ENCODE measurements at regions not wholly inside any gene's neighbourhood (a gene's known extent, or its start where the extent isn't known, plus 50 kb on each side); places are given as distances from the start of the nearest gene placed in this dataset.

DNA sequence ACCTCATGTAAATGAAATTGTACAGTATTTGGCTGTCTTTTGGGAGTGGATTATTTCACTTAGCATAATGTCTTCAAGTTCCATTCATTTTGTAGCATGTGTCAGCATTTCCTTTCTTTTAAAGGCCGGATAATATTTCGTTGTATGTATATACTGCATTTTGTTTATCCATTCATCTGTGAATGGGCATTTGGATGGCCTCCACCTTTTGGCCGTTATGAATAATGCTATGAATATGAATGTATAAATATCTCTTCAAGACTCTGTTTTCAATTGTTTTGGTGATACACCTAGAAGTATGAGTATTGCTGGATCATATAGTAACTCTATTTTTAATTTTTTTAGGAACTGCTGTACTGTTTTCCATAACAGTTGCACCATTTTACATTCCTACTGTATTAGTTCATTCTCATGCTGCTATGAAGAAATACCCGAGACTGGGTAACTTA lies 164.9 kb downstream of the DYRK2 start:
- Histone ChIP-seq H3K9me3 (ENCODE audit: insufficient read depth in 2 of 2, low read depth in 1 of 2, low read length in 1 of 2) (peaks cover 2 to 14% of the 10 kb centered on the region in 2 experiments; a peak in 3 of 4 replicates), H2AK5ac (ENCODE audit: low read depth, low read length) (no peak overlapping the region), H3K23ac (ENCODE audit: insufficient read length) (no peak overlapping the region), H3K79me1 (ENCODE audit: low read depth, low read length) (no peaks in the 10 kb centered on the region), H2BK5ac (ENCODE audit: low read depth, low read length) (no peak overlapping the region), H3K27ac (ENCODE audit: low read depth, low read length) (no peak overlapping the region), H3K18ac (ENCODE audit: extremely low read depth, low read length) (no peak overlapping the region), H3K4me1 (replicated peaks in 1 of 4; ENCODE audit: control insufficient read depth in 3 of 4, insufficient read depth in 4 of 4, low read length in 3 of 4) (no peaks in the 10 kb centered on the region), H2BK15ac (ENCODE audit: low read length) (no peak overlapping the region), H3K4me2 (ENCODE audit: insufficient read depth in 1 of 2, low read depth in 2 of 2, low read length in 2 of 2) (no peak overlapping the region), H4K5ac (ENCODE audit: insufficient read length, low read depth, low read length) (no peak overlapping the region), H2AFZ (ENCODE audit: low read length) (no peak overlapping the region), H3K79me2 (ENCODE audit: control insufficient read depth in 1 of 2, insufficient read depth in 2 of 2, low read length in 2 of 2) (no peaks in the 10 kb centered on the region), H2BK12ac (ENCODE audit: low read depth, low read length) (no peak overlapping the region), H4K91ac (replicated peaks; ENCODE audit: insufficient read length, low read length) (no peak overlapping the region), H3K4me3 (ENCODE audit: extremely low read depth in 1 of 4, insufficient read depth in 2 of 4, low read depth in 3 of 4, low read length in 4 of 4) (no peak overlapping the region), H3K9ac (replicated peaks in 1 of 4; ENCODE audit: extremely low read depth in 1 of 4, low read depth in 3 of 4, low read length in 3 of 4) (no peak overlapping the region), H3K14ac (ENCODE audit: insufficient read length) (no peak overlapping the region), H3K56ac (replicated peaks; ENCODE audit: insufficient read length, low read depth, low read length) (no peak overlapping the region), H4K8ac (ENCODE audit: extremely low read depth, insufficient read depth, low read length) (no peak overlapping the region), H3K23me2 (ENCODE audit: low read depth, low read length) (no peaks in the 10 kb centered on the region), H3K27me3 (replicated peaks in 1 of 4; ENCODE audit: control insufficient read depth in 3 of 4, extremely low read depth in 1 of 4, insufficient read depth in 3 of 4, low read length in 3 of 4) (no peaks in the 10 kb centered on the region), H2BK120ac (replicated peaks; ENCODE audit: low read depth, low read length) (no peak overlapping the region), H3K4ac (replicated peaks; ENCODE audit: insufficient read length, low read depth, low read length) (no peak overlapping the region), H4K20me1 (replicated peaks in 1 of 2; ENCODE audit: control insufficient read depth in 1 of 2, insufficient read depth in 2 of 2, low read length in 2 of 2) (no peaks in the 10 kb centered on the region), H2BK20ac (ENCODE audit: low read length) (no peak overlapping the region), H3K36me3 (ENCODE audit: control insufficient read depth in 2 of 4, insufficient read depth in 4 of 4, low read length in 3 of 4) (no peaks in the 10 kb centered on the region)
- DNase-seq (ENCODE audit: low read depth in 1 of 2, low spot score in 2 of 2) (no peak), FAIRE-seq (no peak)
- ChIA-PET POLR2A (ENCODE audit: partially characterized antibody) (no interaction called here), CTCF (ENCODE audit: partially characterized antibody) (no interaction called here)
- WGBS, 2 experiments (ENCODE audit: extremely low coverage in 1 of 2, insufficient coverage in 1 of 2, insufficient read length in 1 of 2, insufficient replicate concordance in 2 of 2, low coverage in 1 of 2, low lambda C conversion rate in 2 of 2, missing lambda C conversion rate in 1 of 2), result 90% methylated on average over 4 of the region's 4 CpGs; no CpG with 5 or more reads in 1 of the 2 experiments
- no peak for TF ChIP-seq HDAC2 (IDR thresholded peaks at IDR 0.05; ENCODE audit: borderline replicate concordance in 1 of 2, low read depth in 2 of 2, low read length in 2 of 2)
- no peak for TF ChIP-seq TCF12 (IDR thresholded peaks at IDR 0.05; ENCODE audit: low read depth, low read length)
- no peak for TF ChIP-seq ASH2L (IDR thresholded peaks at IDR 0.05; ENCODE audit: low read length)
- TF ChIP-seq SIX5 (IDR thresholded peaks at IDR 0.05; ENCODE audit: low read depth, low read length), result no peak
- TF ChIP-seq SP4 (IDR thresholded peaks at IDR 0.05; ENCODE audit: low read length), result no peak
- TF ChIP-seq CREB1 (IDR thresholded peaks at IDR 0.05), result no peak
- no peak for TF ChIP-seq JUND (IDR thresholded peaks at IDR 0.05; ENCODE audit: low read length)
- no peak for TF ChIP-seq FOSL1 (IDR thresholded peaks at IDR 0.05; ENCODE audit: insufficient read depth, low read depth, low read length)
- TF ChIP-seq GABPA (IDR thresholded peaks at IDR 0.05; ENCODE audit: borderline replicate concordance, insufficient read depth, low read length), result no peak

Data from H1 (cell line).